GM23338 (cell line): ENCODE measurements at regions not wholly inside any gene's neighbourhood (a gene's known extent, or its start where the extent isn't known, plus 50 kb on each side); places are given as distances from the start of the nearest gene placed in this dataset.

Experiments used
- ATAC-seq: fragments of 200-7000 bp; cut with Tn5 transposase; 3 replicates; pipeline ENCODE4 v1.9.1; 2020
- DNase-seq: peaks from one replicate; pipeline ENCODE4 v3.0.0-alpha.2; 2015; ENCODE audit warnings: low spot score
- H2AFZ ChIP-seq: fragments of 200-600 bp; sonication (generic); 2 replicates; pipeline ENCODE4 v1.8.0; 2016; ENCODE audit warnings: antibody characterized with exemption, mild to moderate bottlenecking, moderate library complexity
- H3F3A ChIP-seq: fragments of 200-600 bp; sonication (generic); replicated peaks from 2 replicates; pipeline ENCODE4 v1.8.0; 2017; ENCODE audit warnings: antibody characterized with exemption, mixed run types, low read depth
- H3K27ac ChIP-seq: fragments of 200-600 bp; sonication (generic); 2 replicates; pipeline ENCODE4 v1.6.1; 2016; ENCODE audit warnings: low read depth
- H3K27me3 ChIP-seq: fragments of 200-600 bp; sonication (generic); 2 replicates; pipeline ENCODE4 v1.8.0; 2016; ENCODE audit warnings: mild to moderate bottlenecking, mixed run types, moderate library complexity; ENCODE audit not compliant: insufficient read depth
- H3K36me3 ChIP-seq: fragments of 200-600 bp; sonication (generic); 2 replicates; pipeline ENCODE4 v1.8.0; 2016; ENCODE audit warnings: mild to moderate bottlenecking; ENCODE audit not compliant: insufficient read depth
- H3K4me1 ChIP-seq: fragments of 200-600 bp; sonication (generic); 2 replicates; pipeline ENCODE4 v1.8.0; 2016; ENCODE audit warnings: mild to moderate bottlenecking, moderate library complexity; ENCODE audit not compliant: insufficient read depth
- H3K4me2 ChIP-seq: fragments of 200-600 bp; sonication (generic); 2 replicates; pipeline ENCODE4 v1.7.1; 2017; ENCODE audit warnings: mixed run types
- H3K4me3 ChIP-seq: fragments of 200-600 bp; sonication (generic); 2 replicates; pipeline ENCODE4 v1.6.1; 2016; ENCODE audit warnings: mixed run types
- H3K79me2 ChIP-seq: fragments of 200-600 bp; sonication (generic); replicated peaks from 2 replicates; pipeline ENCODE4 v1.8.0; 2017; ENCODE audit warnings: mild to moderate bottlenecking; ENCODE audit not compliant: insufficient read depth
- H3K9me2 ChIP-seq: fragments of 200-600 bp; sonication (generic); 2 replicates; pipeline ENCODE4 v1.8.0; 2017; ENCODE audit not compliant: insufficient read depth
- H4K20me1 ChIP-seq: fragments of 200-600 bp; sonication (generic); replicated peaks from 2 replicates; pipeline ENCODE4 v1.8.0; 2017; ENCODE audit warnings: mild to moderate bottlenecking; ENCODE audit not compliant: insufficient read depth
- H3K27ac Mint-ChIP-seq: 2 replicates; pipeline ENCODE4 v1.8.0; 2020; ENCODE audit warnings: inconsistent platforms, mild to moderate bottlenecking, moderate library complexity, mixed read lengths
- H3K27me3 Mint-ChIP-seq: 3 replicates; pipeline ENCODE4 v1.8.0; 2022; ENCODE audit warnings: low read depth, mild to moderate bottlenecking, moderate library complexity, mixed read lengths, inconsistent platforms; ENCODE audit not compliant: insufficient read depth, poor library complexity
- H3K36me3 Mint-ChIP-seq: 3 replicates; pipeline ENCODE4 v1.8.0; 2021; ENCODE audit warnings: low read depth, mild to moderate bottlenecking, inconsistent platforms, moderate library complexity, mixed read lengths
- H3K4me1 Mint-ChIP-seq: 3 replicates; pipeline ENCODE4 v1.8.0; 2020; ENCODE audit warnings: mild to moderate bottlenecking, inconsistent platforms, mixed read lengths
- H3K4me3 Mint-ChIP-seq: 3 replicates; pipeline ENCODE4 v1.8.0; 2021; ENCODE audit warnings: moderate library complexity, mild to moderate bottlenecking, inconsistent platforms, mixed read lengths
- H3K9me3 Mint-ChIP-seq: 3 replicates; pipeline ENCODE4 v1.8.0; 2020; ENCODE audit warnings: moderate library complexity, mild to moderate bottlenecking, inconsistent platforms, mixed read lengths
- POLR2AphosphoS5 ChIP-seq: IDR thresholded peaks from 2 replicates; pipeline ENCODE4 v1.6.1; 2016; ENCODE audit warnings: antibody characterized with exemption, low read depth
- TF ChIP-seq, protein P1 (sequence below): fragments of 250-450 bp; sonication (Bioruptor Pico); IDR thresholded peaks from 2 replicates; pipeline ENCODE4 v1.5.0; 2020; ENCODE audit warnings: mild to moderate bottlenecking, moderate library complexity
- TF ChIP-seq, protein P2 (sequence below), 2 experiments: fragments of 200-600 bp in 1 of 2; sonication (generic) in 1 of 2; conservative IDR thresholded peaks; 2 replicates each; pipeline versions ENCODE4 v1.5.1 to v1.6.1; 2016 to 2017; ENCODE audit warnings: antibody characterized with exemption in 2 of 2, low read depth in 2 of 2, mild to moderate bottlenecking in 2 of 2, moderate library complexity in 1 of 2

DNA sequence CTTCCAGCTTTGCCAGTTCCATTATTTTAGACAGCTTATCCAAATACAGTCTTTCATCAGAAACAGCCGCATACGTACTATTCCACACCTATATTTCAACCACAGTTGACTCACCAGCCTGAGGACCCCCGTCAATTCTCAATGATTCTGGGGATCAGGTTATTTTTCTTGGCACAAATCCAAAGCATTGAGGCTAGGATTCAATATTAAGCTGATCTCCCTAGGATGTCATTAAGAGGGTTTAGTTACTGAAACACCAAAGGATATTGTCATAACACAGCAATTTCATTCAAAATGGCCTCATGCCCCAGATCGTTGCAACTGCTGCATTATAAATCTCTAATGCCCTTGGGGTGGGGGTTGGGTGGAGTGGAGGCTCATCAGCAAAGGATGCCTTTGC, 214.6 kb downstream of the PTEN start:
- Mint-ChIP-seq H3K27ac (no peak overlapping the region), H3K4me3 (no peak overlapping the region)
- H3K27ac ChIP-seq: no peak overlapping the region

More for the DNA sequence above, 214.6 kb downstream of the PTEN start:
- H3K4me3 ChIP-seq: no peak overlapping the region
- no peaks in the 10 kb centered on the region for H4K20me1 ChIP-seq
- no peaks in the 10 kb centered on the region for H3K79me2 ChIP-seq
- H2AFZ ChIP-seq: no peak overlapping the region
- H3K9me2 ChIP-seq: 0 out of 2 replicates have a peak, but pooled peaks cover 9% of the 10 kb centered on the region
- H3K27me3 ChIP-seq: no peaks in the 10 kb centered on the region
- DNase-seq: no peak
- TF ChIP-seq, protein P1, sequence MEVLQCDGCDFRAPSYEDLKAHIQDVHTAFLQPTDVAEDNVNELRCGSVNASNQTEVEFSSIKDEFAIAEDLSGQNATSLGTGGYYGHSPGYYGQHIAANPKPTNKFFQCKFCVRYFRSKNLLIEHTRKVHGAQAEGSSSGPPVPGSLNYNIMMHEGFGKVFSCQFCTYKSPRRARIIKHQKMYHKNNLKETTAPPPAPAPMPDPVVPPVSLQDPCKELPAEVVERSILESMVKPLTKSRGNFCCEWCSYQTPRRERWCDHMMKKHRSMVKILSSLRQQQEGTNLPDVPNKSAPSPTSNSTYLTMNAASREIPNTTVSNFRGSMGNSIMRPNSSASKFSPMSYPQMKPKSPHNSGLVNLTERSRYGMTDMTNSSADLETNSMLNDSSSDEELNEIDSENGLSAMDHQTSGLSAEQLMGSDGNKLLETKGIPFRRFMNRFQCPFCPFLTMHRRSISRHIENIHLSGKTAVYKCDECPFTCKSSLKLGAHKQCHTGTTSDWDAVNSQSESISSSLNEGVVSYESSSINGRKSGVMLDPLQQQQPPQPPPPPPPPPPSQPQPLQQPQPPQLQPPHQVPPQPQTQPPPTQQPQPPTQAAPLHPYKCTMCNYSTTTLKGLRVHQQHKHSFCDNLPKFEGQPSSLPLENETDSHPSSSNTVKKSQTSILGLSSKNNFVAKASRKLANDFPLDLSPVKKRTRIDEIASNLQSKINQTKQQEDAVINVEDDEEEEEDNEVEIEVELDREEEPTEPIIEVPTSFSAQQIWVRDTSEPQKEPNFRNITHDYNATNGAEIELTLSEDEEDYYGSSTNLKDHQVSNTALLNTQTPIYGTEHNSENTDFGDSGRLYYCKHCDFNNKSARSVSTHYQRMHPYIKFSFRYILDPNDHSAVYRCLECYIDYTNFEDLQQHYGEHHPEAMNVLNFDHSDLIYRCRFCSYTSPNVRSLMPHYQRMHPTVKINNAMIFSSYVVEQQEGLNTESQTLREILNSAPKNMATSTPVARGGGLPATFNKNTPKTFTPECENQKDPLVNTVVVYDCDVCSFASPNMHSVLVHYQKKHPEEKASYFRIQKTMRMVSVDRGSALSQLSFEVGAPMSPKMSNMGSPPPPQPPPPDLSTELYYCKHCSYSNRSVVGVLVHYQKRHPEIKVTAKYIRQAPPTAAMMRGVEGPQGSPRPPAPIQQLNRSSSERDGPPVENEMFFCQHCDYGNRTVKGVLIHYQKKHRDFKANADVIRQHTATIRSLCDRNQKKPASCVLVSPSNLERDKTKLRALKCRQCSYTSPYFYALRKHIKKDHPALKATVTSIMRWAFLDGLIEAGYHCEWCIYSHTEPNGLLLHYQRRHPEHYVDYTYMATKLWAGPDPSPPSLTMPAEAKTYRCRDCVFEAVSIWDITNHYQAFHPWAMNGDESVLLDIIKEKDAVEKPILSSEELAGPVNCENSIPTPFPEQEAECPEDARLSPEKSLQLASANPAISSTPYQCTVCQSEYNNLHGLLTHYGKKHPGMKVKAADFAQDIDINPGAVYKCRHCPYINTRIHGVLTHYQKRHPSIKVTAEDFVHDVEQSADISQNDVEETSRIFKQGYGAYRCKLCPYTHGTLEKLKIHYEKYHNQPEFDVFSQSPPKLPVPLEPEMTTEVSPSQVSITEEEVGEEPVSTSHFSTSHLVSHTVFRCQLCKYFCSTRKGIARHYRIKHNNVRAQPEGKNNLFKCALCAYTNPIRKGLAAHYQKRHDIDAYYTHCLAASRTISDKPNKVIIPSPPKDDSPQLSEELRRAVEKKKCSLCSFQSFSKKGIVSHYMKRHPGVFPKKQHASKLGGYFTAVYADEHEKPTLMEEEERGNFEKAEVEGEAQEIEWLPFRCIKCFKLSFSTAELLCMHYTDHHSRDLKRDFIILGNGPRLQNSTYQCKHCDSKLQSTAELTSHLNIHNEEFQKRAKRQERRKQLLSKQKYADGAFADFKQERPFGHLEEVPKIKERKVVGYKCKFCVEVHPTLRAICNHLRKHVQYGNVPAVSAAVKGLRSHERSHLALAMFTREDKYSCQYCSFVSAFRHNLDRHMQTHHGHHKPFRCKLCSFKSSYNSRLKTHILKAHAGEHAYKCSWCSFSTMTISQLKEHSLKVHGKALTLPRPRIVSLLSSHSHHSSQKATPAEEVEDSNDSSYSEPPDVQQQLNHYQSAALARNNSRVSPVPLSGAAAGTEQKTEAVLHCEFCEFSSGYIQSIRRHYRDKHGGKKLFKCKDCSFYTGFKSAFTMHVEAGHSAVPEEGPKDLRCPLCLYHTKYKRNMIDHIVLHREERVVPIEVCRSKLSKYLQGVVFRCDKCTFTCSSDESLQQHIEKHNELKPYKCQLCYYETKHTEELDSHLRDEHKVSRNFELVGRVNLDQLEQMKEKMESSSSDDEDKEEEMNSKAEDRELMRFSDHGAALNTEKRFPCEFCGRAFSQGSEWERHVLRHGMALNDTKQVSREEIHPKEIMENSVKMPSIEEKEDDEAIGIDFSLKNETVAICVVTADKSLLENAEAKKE: no peak
- TF ChIP-seq, protein P2, sequence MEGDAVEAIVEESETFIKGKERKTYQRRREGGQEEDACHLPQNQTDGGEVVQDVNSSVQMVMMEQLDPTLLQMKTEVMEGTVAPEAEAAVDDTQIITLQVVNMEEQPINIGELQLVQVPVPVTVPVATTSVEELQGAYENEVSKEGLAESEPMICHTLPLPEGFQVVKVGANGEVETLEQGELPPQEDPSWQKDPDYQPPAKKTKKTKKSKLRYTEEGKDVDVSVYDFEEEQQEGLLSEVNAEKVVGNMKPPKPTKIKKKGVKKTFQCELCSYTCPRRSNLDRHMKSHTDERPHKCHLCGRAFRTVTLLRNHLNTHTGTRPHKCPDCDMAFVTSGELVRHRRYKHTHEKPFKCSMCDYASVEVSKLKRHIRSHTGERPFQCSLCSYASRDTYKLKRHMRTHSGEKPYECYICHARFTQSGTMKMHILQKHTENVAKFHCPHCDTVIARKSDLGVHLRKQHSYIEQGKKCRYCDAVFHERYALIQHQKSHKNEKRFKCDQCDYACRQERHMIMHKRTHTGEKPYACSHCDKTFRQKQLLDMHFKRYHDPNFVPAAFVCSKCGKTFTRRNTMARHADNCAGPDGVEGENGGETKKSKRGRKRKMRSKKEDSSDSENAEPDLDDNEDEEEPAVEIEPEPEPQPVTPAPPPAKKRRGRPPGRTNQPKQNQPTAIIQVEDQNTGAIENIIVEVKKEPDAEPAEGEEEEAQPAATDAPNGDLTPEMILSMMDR (conservative IDR thresholded peaks at IDR 0.05; ENCODE audit: low read depth in 2 of 2): no peak
- no peak for TF ChIP-seq POLR2AphosphoS5
- H3K36me3 Mint-ChIP-seq: no peaks in the 10 kb centered on the region
- no peak overlapping the region for H3K4me2 ChIP-seq
- H3F3A ChIP-seq: no peaks in the 10 kb centered on the region
- no peak for ATAC-seq
- H3K4me1 Mint-ChIP-seq: peaks cover 21% of the 10 kb centered on the region; the same call in 2 of the 3 replicates
- H3K36me3 ChIP-seq: no peaks in the 10 kb centered on the region
- no peaks in the 10 kb centered on the region for H3K27me3 Mint-ChIP-seq
- H3K9me3 Mint-ChIP-seq: no peaks in the 10 kb centered on the region
- peaks cover 9% of the 10 kb centered on the region; the same call in 1 of the 2 replicates for H3K4me1 ChIP-seq
